Heart right ventricle (tissue), 16 donors: ENCODE measurements at regions not wholly inside any gene's neighbourhood (a gene's known extent, or its start where the extent isn't known, plus 50 kb on each side); places are given as distances from the start of the nearest gene placed in this dataset.

Experiments used
- ATAC-seq, 8 donors: fragments of 200-7000 bp; cut with Tn5 transposase; one replicate each; pipeline ENCODE4 v1.9.1; 2020; ENCODE audit warnings: mild to moderate bottlenecking in 8 of 8, moderate library complexity in 8 of 8, moderate number of reproducible peaks in 1 of 8
- DNase-seq, 2 donors: peaks; one replicate each; pipeline ENCODE4 v3.0.0-alpha.2; 2020
- H3K27ac ChIP-seq, 10 donors: fragments of 200-600 bp; sonication (generic) in 2 of 10; one replicate each; pipeline versions ENCODE4 v1.5.0 to v1.8.0; 2020 to 2022; ENCODE audit warnings: mild to moderate bottlenecking in 3 of 10
- H3K27me3 ChIP-seq, 7 donors: fragments of 200-600 bp; one replicate each; pipeline ENCODE4 v1.8.0; 2021 to 2022; ENCODE audit warnings: mild to moderate bottlenecking in 2 of 7
- H3K36me3 ChIP-seq, 9 donors: fragments of 200-600 bp; sonication (generic) in 1 of 9; one replicate each; pipeline versions ENCODE4 v1.5.0 to v1.8.0; 2020 to 2022; ENCODE audit warnings: mild to moderate bottlenecking in 2 of 9
- H3K4me1 ChIP-seq, 9 donors: fragments of 200-600 bp; sonication (generic) in 1 of 9; one replicate each; pipeline versions ENCODE4 v1.5.0 to v1.8.0; 2020 to 2022; ENCODE audit warnings: mild to moderate bottlenecking in 4 of 9
- H3K4me3 ChIP-seq, 10 donors: fragments of 200-600 bp; sonication (generic) in 2 of 10; one replicate each; pipeline versions ENCODE4 v1.5.0 to v1.8.0; 2020 to 2022; ENCODE audit warnings: mild to moderate bottlenecking in 7 of 10, moderate library complexity in 2 of 10
- H3K9me3 ChIP-seq, 11 donors: fragments of 200-600 bp in 10 of 11; sonication (generic) in 2 of 11; one replicate each; pipeline versions ENCODE4 v1.5.0 to v1.8.0; 2013 to 2022; ENCODE audit warnings: mild to moderate bottlenecking in 2 of 11, control low read depth in 1 of 11, moderate library complexity in 1 of 11
- CTCF ChIP-seq, 9 donors: fragments of 200-600 bp; sonication (generic) in 2 of 9; IDR thresholded peaks; one replicate each; pipeline versions ENCODE4 v1.5.0 to v1.8.0; 2021 to 2022; ENCODE audit warnings: antibody characterized with exemption in 9 of 9, mild to moderate bottlenecking in 5 of 9, moderate library complexity in 1 of 9
- WGBS, 2 donors: extraction: QIAGEN DNeasy Blood & Tissue Kit; methylation state at CpG; one replicate each; pipeline ENCODE4 v1.1.7; 2013; ENCODE audit warnings: inconsistent platforms in 1 of 2; 5-methylcytosine and 5-hydroxymethylcytosine counted together
- intact Hi-C, 10 donors: fragments of 100-400 bp; cut with DNase I; formaldehyde crosslinking; loops; one replicate each; pipeline versions ENCODE4 v1.11.1 to v1.14.2; 2022
- donor health status: Arrhythmogenic right ventricular cardiomyopathy.
- donor health status: ischemic (EF 13 %, LVEDD 7.1; RV severe dilation, severe dysfunction).
- donor health status: healthy with polysubstance abuse.
- donor health status: DM: no; HTN: yes; CAD: no.
- donor health status: DM: no; HTN: no; CAD: no.
- donor health status: ischemic (EF 25% LVEDD 6.9; RV normal size, moderate dysfunction).
- donor health status: ischemic (EF 25% LVEDD 5.7; RV mildly dilated, moderate dysfunction).
- donor health status: healthy.
- donor health status: DM: yes; HTN: yes; CAD: no.
- donor health status: Ischemic cardiomyopathy.
- donor health status: ischemic (EF 35%, LVEDD 5.7; RV mildly dilated, moderate dysfunction).
- donor health status: nonischemic (EF 11% LVEDD 7.7; RV severe dilation, severe dysfunction).
- donor health status: DM: yes; HTN: yes; CAD: no.
- donor health status: PGD.
- donor health status: ischemic (EF 29% LVEDD 5.4; RV normal size, mild dysfunction).
- donor health status: nonischemic (EF 23%, LVEDD 6.1; RV moderate dilation, normal function).

DNA sequence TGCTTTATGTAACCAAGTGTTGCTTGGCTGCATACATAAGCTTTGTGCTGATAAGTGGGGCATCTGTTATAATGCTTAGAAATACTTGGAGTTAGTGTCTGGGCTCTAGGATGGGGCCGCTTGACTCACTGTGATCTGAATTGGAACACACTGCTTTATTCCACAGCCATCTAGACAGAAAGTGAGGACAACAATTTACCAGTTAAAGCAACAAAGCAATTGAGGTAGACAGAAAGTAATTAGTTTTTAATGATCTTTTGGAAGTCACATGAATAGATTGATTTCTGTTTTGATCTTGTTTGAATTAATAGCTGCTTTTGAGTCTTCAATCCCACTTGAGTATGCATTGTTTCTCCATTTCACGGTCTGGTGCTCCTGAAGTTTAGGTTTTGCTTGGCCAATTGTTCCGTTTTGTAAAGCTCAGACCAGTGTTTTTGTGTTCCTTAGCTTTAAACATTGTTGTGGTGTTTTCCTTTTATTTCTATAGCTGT is 157.5 kb downstream of the TRMT11 start:
- no peak for TF ChIP-seq CTCF (IDR thresholded peaks at IDR 0.05)
- DNase-seq (no peak), ATAC-seq (peak in 1 of 8 donors; percentile 47)
- Histone ChIP-seq H3K4me1 (peaks cover 0 to 8% (median 0%) of the 10 kb centered on the region in 9 donors), H3K36me3 (no peaks in the 10 kb centered on the region), H3K27ac (no peak overlapping the region), H3K9me3 (peaks cover 0 to 16% (median 7%) of the 10 kb centered on the region in 11 donors), H3K27me3 (peaks cover 0 to 30% (median 0%) of the 10 kb centered on the region in 7 donors), H3K4me3 (no peak overlapping the region)
- WGBS, 2 donors: 49 to 75% methylated on average over 3 of the region's 3 CpGs
- intact Hi-C loops: no loop called here

GRCh38 chr6:126145351-126145750 is 159.0 kb downstream of the TRMT11 start:
- Histone ChIP-seq H3K27ac (no peak overlapping the region), H3K4me3 (no peak overlapping the region), H3K4me1 (peaks cover 0 to 8% (median 0%) of the 10 kb centered on the region in 9 donors), H3K27me3 (peaks cover 0 to 19% (median 0%) of the 10 kb centered on the region in 7 donors), H3K9me3 (peaks cover 0 to 3% (median under 1%) of the 10 kb centered on the region in 11 donors), H3K36me3 (no peaks in the 10 kb centered on the region)
- WGBS, 2 donors: 81 to 85% methylated on average over 6 of the region's 6 CpGs
- intact Hi-C loops: no loop called here
- no peak for ATAC-seq
- DNase-seq: no peak
- TF ChIP-seq CTCF (IDR thresholded peaks at IDR 0.05): no peak

- 86 to 88% methylated on average over 4 of the region's 4 CpGs for WGBS, 2 donors
- no peak overlapping the region for H3K4me3 ChIP-seq
- DNase-seq (no peak), ATAC-seq (no peak)
- intact Hi-C loops: no loop called here
- H3K9me3 ChIP-seq: no peaks in the 10 kb centered on the region
- no peak for TF ChIP-seq CTCF (IDR thresholded peaks at IDR 0.05)
- peaks cover 0 to 15% (median 0%) of the 10 kb centered on the region in 7 donors for H3K27me3 ChIP-seq
- peaks cover 0 to 8% (median 0%) of the 10 kb centered on the region in 9 donors for H3K4me1 ChIP-seq
- no peaks in the 10 kb centered on the region for H3K36me3 ChIP-seq
- no peak overlapping the region for H3K27ac ChIP-seq
Measured at GRCh38 chr6:126147291-126147815, 161.0 kb downstream of the TRMT11 start.

DNA sequence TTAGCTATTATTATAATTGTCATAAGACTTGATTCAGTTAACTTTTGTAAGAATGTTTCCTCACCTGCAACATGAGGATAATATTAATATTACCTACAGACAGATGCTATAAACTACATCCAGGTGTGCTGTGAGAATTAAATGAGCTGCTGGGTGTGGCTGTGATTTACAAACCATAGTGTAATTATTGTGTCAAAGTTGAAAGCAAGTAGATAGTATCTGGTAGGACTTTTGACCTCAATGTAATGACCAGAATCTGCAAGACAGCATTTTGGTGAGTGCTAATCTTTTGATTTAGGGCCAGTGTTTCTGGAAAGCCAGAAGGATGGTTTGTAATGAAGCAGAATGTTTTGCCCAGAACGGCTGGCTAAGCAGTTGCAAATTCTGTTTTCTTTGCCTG is 162.5 kb downstream of the TRMT11 start:
- DNase-seq: no peak
- WGBS, 2 donors: 64 to 78% methylated on average over 1 of the region's 1 CpG
- H3K9me3 ChIP-seq: no peaks in the 10 kb centered on the region
- H3K36me3 ChIP-seq: no peaks in the 10 kb centered on the region
- no peak overlapping the region for H3K4me3 ChIP-seq
- no peak for TF ChIP-seq CTCF (IDR thresholded peaks at IDR 0.05)
- ATAC-seq: no peak
- peaks cover 0 to 7% (median 0%) of the 10 kb centered on the region in 9 donors for H3K4me1 ChIP-seq
- no peak overlapping the region for H3K27ac ChIP-seq
- intact Hi-C loops: no loop called here
- H3K27me3 ChIP-seq: peaks cover 0 to 15% (median 0%) of the 10 kb centered on the region in 7 donors
